WTC11 (cell line): ENCODE measurements at regions not wholly inside any gene's neighbourhood (a gene's known extent, or its start where the extent isn't known, plus 50 kb on each side); places are given as distances from the start of the nearest gene placed in this dataset.

Source experiments
- ATAC-seq: fragments of 200-7000 bp; cut with Tn5 transposase; 2 replicates; pipeline ENCODE4 v1.10.0; 2021; ENCODE audit warnings: mild to moderate bottlenecking, moderate library complexity
- CTCF ChIA-PET: fragments of 300-600 bp; sonication (Branson Sonifier 250); formaldehyde crosslinking; loops from one replicate; lab custom pipeline; 2021; ENCODE audit warnings: antibody characterized with exemption; lab: Charles Lee
- POLR2A ChIA-PET: fragments of 350-600 bp; sonication (Branson Sonifier 250); formaldehyde crosslinking; loops from one replicate; lab custom pipeline; 2021; ENCODE audit warnings: antibody characterized with exemption; lab: Charles Lee
- DNase-seq: peaks from one replicate; pipeline ENCODE4 v3.0.0; 2021; ENCODE audit warnings: low spot score
- H3K27ac Mint-ChIP-seq: 2 replicates; pipeline ENCODE4 v1.8.0; 2021; ENCODE audit warnings: mixed read lengths
- H3K27me3 Mint-ChIP-seq: 2 replicates; pipeline ENCODE4 v1.8.0; 2021; ENCODE audit warnings: low read depth, mild to moderate bottlenecking, moderate library complexity, mixed read lengths
- H3K36me3 Mint-ChIP-seq: 2 replicates; pipeline ENCODE4 v1.8.0; 2021; ENCODE audit warnings: mixed read lengths
- H3K4me1 Mint-ChIP-seq: 2 replicates; pipeline ENCODE4 v1.8.0; 2022; ENCODE audit warnings: mixed read lengths
- H3K4me3 Mint-ChIP-seq: 2 replicates; pipeline ENCODE4 v1.8.0; 2021; ENCODE audit warnings: mild to moderate bottlenecking, moderate library complexity, mixed read lengths
- H3K9me3 Mint-ChIP-seq: 2 replicates; pipeline ENCODE4 v1.8.0; 2021; ENCODE audit warnings: mixed read lengths
- ARID4B ChIP-seq: sonication (generic); formaldehyde crosslinking; IDR thresholded peaks from 2 replicates; pipeline ENCODE4 v1.8.0; 2023; ENCODE audit warnings: missing genetic modification reagents, mild to moderate bottlenecking, borderline replicate concordance
- CREB1 ChIP-seq: sonication (generic); formaldehyde crosslinking; IDR thresholded peaks from 2 replicates; pipeline ENCODE4 v1.8.0; 2023; ENCODE audit warnings: mild to moderate bottlenecking, missing genetic modification reagents
- CREM ChIP-seq: sonication (generic); formaldehyde crosslinking; IDR thresholded peaks from 2 replicates; pipeline ENCODE4 v1.8.1; 2022; ENCODE audit warnings: mild to moderate bottlenecking, missing genetic modification reagents, moderate library complexity
- E2F5 ChIP-seq: sonication (generic); formaldehyde crosslinking; IDR thresholded peaks from 2 replicates; pipeline ENCODE4 v1.8.1; 2022; ENCODE audit warnings: mild to moderate bottlenecking, moderate library complexity, missing genetic modification reagents
- GABPB1 ChIP-seq: sonication (generic); formaldehyde crosslinking; IDR thresholded peaks from 2 replicates; pipeline ENCODE4 v1.8.1; 2023; ENCODE audit warnings: mild to moderate bottlenecking, missing genetic modification reagents
- JAZF1 ChIP-seq: fragments of 250-450 bp; sonication (Bioruptor Pico); IDR thresholded peaks from 2 replicates; pipeline ENCODE4 v1.9.0; 2021; ENCODE audit warnings: moderate library complexity, mild to moderate bottlenecking, inconsistent platforms
- JUN ChIP-seq: sonication (generic); formaldehyde crosslinking; IDR thresholded peaks from 2 replicates; pipeline ENCODE4 v1.8.0; 2023; ENCODE audit warnings: mild to moderate bottlenecking, missing genetic modification reagents
- KAT7 ChIP-seq: sonication (generic); formaldehyde crosslinking; IDR thresholded peaks from 2 replicates; pipeline ENCODE4 v1.8.1; 2023; ENCODE audit warnings: missing genetic modification reagents, mild to moderate bottlenecking, borderline replicate concordance
- MXD4 ChIP-seq: fragments of 250-450 bp; sonication (Bioruptor Pico); IDR thresholded peaks from 2 replicates; pipeline ENCODE4 v1.8.0; 2021; ENCODE audit warnings: mild to moderate bottlenecking, moderate library complexity, borderline replicate concordance
- NFATC4 ChIP-seq: fragments of 250-450 bp; sonication (Bioruptor Pico); IDR thresholded peaks from 2 replicates; pipeline ENCODE4 v1.9.0; 2021; ENCODE audit warnings: mild to moderate bottlenecking
- NFE2L1 ChIP-seq: sonication (generic); formaldehyde crosslinking; IDR thresholded peaks from 2 replicates; pipeline ENCODE4 v1.8.1; 2023; ENCODE audit warnings: missing genetic modification reagents
- NR2C2 ChIP-seq: sonication (generic); formaldehyde crosslinking; IDR thresholded peaks from 2 replicates; pipeline ENCODE4 v1.8.0; 2022; ENCODE audit warnings: mild to moderate bottlenecking, missing genetic modification reagents
- RORB ChIP-seq: fragments of 250-450 bp; sonication (Bioruptor Pico); IDR thresholded peaks from 2 replicates; pipeline ENCODE4 v1.9.0; 2021; ENCODE audit warnings: mild to moderate bottlenecking
- SMAD3 ChIP-seq: sonication (generic); formaldehyde crosslinking; IDR thresholded peaks from 2 replicates; pipeline ENCODE4 v1.8.0; 2022; ENCODE audit warnings: missing genetic modification reagents, mild to moderate bottlenecking, borderline replicate concordance
- TEAD4 ChIP-seq: sonication (generic); formaldehyde crosslinking; IDR thresholded peaks from 2 replicates; pipeline ENCODE4 v1.8.0; 2022; ENCODE audit warnings: mild to moderate bottlenecking, missing genetic modification reagents
- ZNF232 ChIP-seq: sonication (generic); formaldehyde crosslinking; IDR thresholded peaks from 2 replicates; pipeline ENCODE4 v1.8.0; 2022; ENCODE audit warnings: mild to moderate bottlenecking, missing genetic modification reagents
- ZNF423 ChIP-seq: fragments of 250-450 bp; sonication (Bioruptor Pico); IDR thresholded peaks from 2 replicates; pipeline ENCODE4 v2.1.2; 2022; ENCODE audit warnings: mild to moderate bottlenecking, moderate library complexity
- ZNF425 ChIP-seq: fragments of 250-450 bp; sonication (Bioruptor Pico); conservative IDR thresholded peaks from 2 replicates; pipeline ENCODE4 v1.9.0; 2021; ENCODE audit warnings: mild to moderate bottlenecking
- ZSCAN18 ChIP-seq: fragments of 250-450 bp; sonication (Bioruptor Pico); IDR thresholded peaks from 2 replicates; pipeline ENCODE4 v2.1.2; 2022; ENCODE audit warnings: mild to moderate bottlenecking, moderate library complexity
- TF ChIP-seq, protein P1 (sequence below): fragments of 250-450 bp; sonication (Bioruptor Pico); IDR thresholded peaks from 2 replicates; pipeline ENCODE4 v1.8.0; 2021; ENCODE audit warnings: mild to moderate bottlenecking

- ATAC-seq (no peak), DNase-seq (no peak)
- no peak overlapping the region for H3K27ac Mint-ChIP-seq
- H3K27me3 Mint-ChIP-seq, result no peaks in the 10 kb centered on the region
- TF ChIP-seq RORB (no peak), JUN (CRISPR knock-in tag) (no peak), ZSCAN18 (CRISPR knock-in tag) (no peak), JAZF1 (CRISPR knock-in tag) (no peak), SMAD3 (no peak), NFATC4 (CRISPR knock-in tag) (no peak), CREM (CRISPR knock-in tag) (no peak), TEAD4 (CRISPR knock-in tag) (no peak), NR2C2 (CRISPR knock-in tag) (no peak), ZNF232 (CRISPR knock-in tag) (no peak), NFE2L1 (CRISPR knock-in tag) (no peak), ZNF423 (CRISPR knock-in tag) (no peak), ZNF425 (CRISPR knock-in tag) (no peak), ARID4B (CRISPR knock-in tag) (no peak), CREB1 (CRISPR knock-in tag) (no peak), GABPB1 (no peak), KAT7 (CRISPR knock-in tag) (no peak), MXD4 (CRISPR knock-in tag) (no peak), E2F5 (CRISPR knock-in tag) (no peak)
- TF ChIP-seq, protein P1, sequence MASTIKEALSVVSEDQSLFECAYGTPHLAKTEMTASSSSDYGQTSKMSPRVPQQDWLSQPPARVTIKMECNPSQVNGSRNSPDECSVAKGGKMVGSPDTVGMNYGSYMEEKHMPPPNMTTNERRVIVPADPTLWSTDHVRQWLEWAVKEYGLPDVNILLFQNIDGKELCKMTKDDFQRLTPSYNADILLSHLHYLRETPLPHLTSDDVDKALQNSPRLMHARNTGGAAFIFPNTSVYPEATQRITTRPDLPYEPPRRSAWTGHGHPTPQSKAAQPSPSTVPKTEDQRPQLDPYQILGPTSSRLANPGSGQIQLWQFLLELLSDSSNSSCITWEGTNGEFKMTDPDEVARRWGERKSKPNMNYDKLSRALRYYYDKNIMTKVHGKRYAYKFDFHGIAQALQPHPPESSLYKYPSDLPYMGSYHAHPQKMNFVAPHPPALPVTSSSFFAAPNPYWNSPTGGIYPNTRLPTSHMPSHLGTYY (CRISPR knock-in tag), result no peak
- H3K4me3 Mint-ChIP-seq, result no peak overlapping the region
- no peaks in the 10 kb centered on the region for H3K36me3 Mint-ChIP-seq
- ChIA-PET POLR2A (interaction anchor here (0.5 kb wide), 1 partner anchor 1234 kb away, joined by 3 read pairs; no protein-coding TSS in a partner anchor), CTCF (no interaction called here)
- H3K9me3 Mint-ChIP-seq, result no peaks in the 10 kb centered on the region
- H3K4me1 Mint-ChIP-seq, result no peaks in the 10 kb centered on the region
Measured at GRCh38 chr9:82369251-82369945, 380.8 kb downstream of the SPATA31D1 start.
